GM23338 (cell line): ENCODE measurements at regions not wholly inside any gene's neighbourhood (a gene's known extent, or its start where the extent isn't known, plus 50 kb on each side); places are given as distances from the start of the nearest gene placed in this dataset.
A peak's percentile ranks its signal among the peaks of the same experiment; 100 is the strongest.

ENCODE experiments used
- CREB1 ChIP-seq: fragments of 250-450 bp; sonication (Bioruptor Pico); IDR thresholded peaks from 2 replicates; pipeline ENCODE4 v1.5.0; 2020; ENCODE audit warnings: low read depth, mild to moderate bottlenecking, moderate library complexity
- POLR2AphosphoS5 ChIP-seq: IDR thresholded peaks from 2 replicates; pipeline ENCODE4 v1.6.1; 2016; ENCODE audit warnings: antibody characterized with exemption, low read depth
- TF ChIP-seq, protein P1 (sequence below), 2 experiments: fragments of 200-600 bp in 1 of 2; sonication (generic) in 1 of 2; conservative IDR thresholded peaks; 2 replicates each; pipeline versions ENCODE4 v1.5.1 to v1.6.1; 2016 to 2017; ENCODE audit warnings: antibody characterized with exemption in 2 of 2, low read depth in 2 of 2, mild to moderate bottlenecking in 2 of 2, moderate library complexity in 1 of 2

DNA sequence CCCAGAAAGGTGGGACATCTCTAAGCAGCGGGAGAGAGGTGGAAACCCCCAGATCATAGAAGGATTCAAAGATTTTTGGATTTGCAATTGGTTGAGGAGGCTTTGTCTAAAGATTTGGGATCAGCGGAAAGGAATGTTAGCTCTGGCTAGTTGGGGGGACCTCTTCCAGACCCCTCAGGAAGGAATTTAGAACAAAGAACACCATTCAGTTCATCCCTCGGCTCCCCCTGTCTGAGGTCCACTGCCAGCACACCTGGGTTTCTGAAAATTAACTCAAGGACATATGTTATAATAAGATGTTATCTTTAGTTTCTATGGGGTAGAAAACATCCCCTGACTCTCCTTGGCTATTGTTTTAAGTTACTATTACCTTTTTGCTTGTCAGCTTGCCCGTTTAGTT lies 163.6 kb downstream of the CEP135 start:
- TF ChIP-seq, protein P1, sequence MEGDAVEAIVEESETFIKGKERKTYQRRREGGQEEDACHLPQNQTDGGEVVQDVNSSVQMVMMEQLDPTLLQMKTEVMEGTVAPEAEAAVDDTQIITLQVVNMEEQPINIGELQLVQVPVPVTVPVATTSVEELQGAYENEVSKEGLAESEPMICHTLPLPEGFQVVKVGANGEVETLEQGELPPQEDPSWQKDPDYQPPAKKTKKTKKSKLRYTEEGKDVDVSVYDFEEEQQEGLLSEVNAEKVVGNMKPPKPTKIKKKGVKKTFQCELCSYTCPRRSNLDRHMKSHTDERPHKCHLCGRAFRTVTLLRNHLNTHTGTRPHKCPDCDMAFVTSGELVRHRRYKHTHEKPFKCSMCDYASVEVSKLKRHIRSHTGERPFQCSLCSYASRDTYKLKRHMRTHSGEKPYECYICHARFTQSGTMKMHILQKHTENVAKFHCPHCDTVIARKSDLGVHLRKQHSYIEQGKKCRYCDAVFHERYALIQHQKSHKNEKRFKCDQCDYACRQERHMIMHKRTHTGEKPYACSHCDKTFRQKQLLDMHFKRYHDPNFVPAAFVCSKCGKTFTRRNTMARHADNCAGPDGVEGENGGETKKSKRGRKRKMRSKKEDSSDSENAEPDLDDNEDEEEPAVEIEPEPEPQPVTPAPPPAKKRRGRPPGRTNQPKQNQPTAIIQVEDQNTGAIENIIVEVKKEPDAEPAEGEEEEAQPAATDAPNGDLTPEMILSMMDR (conservative IDR thresholded peaks at IDR 0.05; ENCODE audit: low read depth in 2 of 2): peak; percentile 49 to 66
- TF ChIP-seq POLR2AphosphoS5 (no peak), CREB1 (CRISPR knock-in tag) (no peak)
